ENCODE measurements at regions not wholly inside any gene's neighbourhood (a gene's known extent, or its start where the extent isn't known, plus 50 kb on each side); places are given as distances from the start of the nearest gene placed in this dataset.

GRCh38 chr1:9419369-9420041 lies 119.8 kb upstream of the SLC25A33 start:
- H3K36me3 Mint-ChIP-seq (ENCODE audit: insufficient read depth, unreplicated experiment): no peaks in the 10 kb centered on the region
- no peaks in the 10 kb centered on the region for H3K4me1 Mint-ChIP-seq (ENCODE audit: low read depth, unreplicated experiment)
- DNase-seq: no peak
- no peak for TF ChIP-seq CTCF (IDR thresholded peaks at IDR 0.05; ENCODE audit: unreplicated experiment)
- H3K27me3 Mint-ChIP-seq (ENCODE audit: unreplicated experiment): peaks cover 14% of the 10 kb centered on the region
- no peak overlapping the region for H3K4me3 Mint-ChIP-seq (ENCODE audit: low read depth, unreplicated experiment)
- H3K27ac Mint-ChIP-seq (ENCODE audit: unreplicated experiment): no peak overlapping the region
- CTCF ChIA-PET: interaction anchor here (0.7 kb wide), 1 partner anchor 11 kb away, joined by 3 read pairs; no protein-coding TSS in a partner anchor
- no peaks in the 10 kb centered on the region for H3K9me3 Mint-ChIP-seq (ENCODE audit: low read depth, unreplicated experiment)
- intact Hi-C loops (cut with micrococcal nuclease; ENCODE audit: unreplicated experiment): no loop called here
- BruUV-seq (replicated peaks): no TSS peak

GRCh38 chr1:9420835-9421532 lies 118.3 kb upstream of the SLC25A33 start:
- no peak for TF ChIP-seq CTCF (IDR thresholded peaks at IDR 0.05; ENCODE audit: unreplicated experiment)
- no peak overlapping the region for H3K27ac Mint-ChIP-seq (ENCODE audit: unreplicated experiment)
- BruUV-seq (replicated peaks): no TSS peak
- H3K36me3 Mint-ChIP-seq (ENCODE audit: insufficient read depth, unreplicated experiment): no peaks in the 10 kb centered on the region
- peaks cover 14% of the 10 kb centered on the region for H3K27me3 Mint-ChIP-seq (ENCODE audit: unreplicated experiment)
- no peaks in the 10 kb centered on the region for H3K9me3 Mint-ChIP-seq (ENCODE audit: low read depth, unreplicated experiment)
- H3K4me3 Mint-ChIP-seq (ENCODE audit: low read depth, unreplicated experiment): no peak overlapping the region
- no peaks in the 10 kb centered on the region for H3K4me1 Mint-ChIP-seq (ENCODE audit: low read depth, unreplicated experiment)
- intact Hi-C loops (cut with micrococcal nuclease; ENCODE audit: unreplicated experiment): no loop called here
- CTCF ChIA-PET: interaction anchor here (0.7 to 1.8 kb wide), 3 partner anchors 8 to 1693 kb away, joined by 3 to 5 read pairs (median 5); no protein-coding TSS in a partner anchor
- no peak for DNase-seq

DNA sequence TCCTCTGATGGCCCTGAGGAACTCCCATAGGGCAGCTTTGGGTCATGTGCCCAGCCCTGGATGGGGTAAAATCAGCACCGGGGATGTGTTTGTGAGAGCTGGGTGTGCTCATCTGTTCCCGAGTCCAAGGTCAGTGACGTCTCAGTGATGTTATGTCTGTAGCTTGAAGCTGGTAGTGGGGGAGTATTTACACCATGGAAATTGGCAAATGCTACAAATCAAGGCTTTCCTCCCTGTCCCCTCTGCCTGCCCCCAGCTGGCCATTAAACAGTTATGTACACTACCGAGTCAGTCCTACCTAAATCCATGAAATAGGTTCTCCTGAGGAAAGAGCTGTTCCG lies 117.8 kb upstream of the SLC25A33 start:
- no peaks in the 10 kb centered on the region for H3K4me1 Mint-ChIP-seq (ENCODE audit: low read depth, unreplicated experiment)
- TF ChIP-seq CTCF (IDR thresholded peaks at IDR 0.05; ENCODE audit: unreplicated experiment): no peak
- H3K4me3 Mint-ChIP-seq (ENCODE audit: low read depth, unreplicated experiment): no peak overlapping the region
- H3K36me3 Mint-ChIP-seq (ENCODE audit: insufficient read depth, unreplicated experiment): no peaks in the 10 kb centered on the region
- H3K27me3 Mint-ChIP-seq (ENCODE audit: unreplicated experiment): peaks cover 14% of the 10 kb centered on the region
- H3K27ac Mint-ChIP-seq (ENCODE audit: unreplicated experiment): no peak overlapping the region
- no peaks in the 10 kb centered on the region for H3K9me3 Mint-ChIP-seq (ENCODE audit: low read depth, unreplicated experiment)
- CTCF ChIA-PET: interaction anchor here (0.5 to 1.8 kb wide), 2 partner anchors 8 to 32 kb away, joined by 3 to 5 read pairs; no protein-coding TSS in a partner anchor
- no TSS peak for BruUV-seq (replicated peaks)
- DNase-seq: no peak
- intact Hi-C loops (cut with micrococcal nuclease; ENCODE audit: unreplicated experiment): no loop called here

DNA sequence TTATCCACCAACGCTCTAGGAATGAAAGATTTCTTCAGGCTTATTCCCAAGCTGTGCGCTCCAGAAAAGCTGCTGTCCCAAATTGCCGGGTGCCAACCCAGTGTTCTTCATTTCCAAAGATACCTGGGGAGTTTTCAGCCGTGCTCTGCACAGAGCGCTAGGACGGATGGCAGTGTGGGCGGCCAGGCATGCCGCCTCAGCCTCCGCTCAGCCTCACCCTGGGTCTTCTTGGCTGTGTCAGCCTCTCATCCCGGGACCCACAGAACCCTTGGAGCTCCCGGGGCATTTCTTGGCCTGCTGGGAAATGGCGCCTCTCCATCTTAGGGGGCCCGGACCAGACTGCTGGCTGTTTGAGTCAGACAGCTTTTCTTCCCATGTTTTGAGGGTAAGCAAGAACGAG lies 116.9 kb upstream of the SLC25A33 start:
- no peak overlapping the region for H3K4me3 Mint-ChIP-seq (ENCODE audit: low read depth, unreplicated experiment)
- no peaks in the 10 kb centered on the region for H3K9me3 Mint-ChIP-seq (ENCODE audit: low read depth, unreplicated experiment)
- H3K27me3 Mint-ChIP-seq (ENCODE audit: unreplicated experiment): peaks cover 14% of the 10 kb centered on the region
- BruUV-seq (replicated peaks): no TSS peak
- H3K27ac Mint-ChIP-seq (ENCODE audit: unreplicated experiment): no peak overlapping the region
- CTCF ChIA-PET: interaction anchor here (0.5 to 1.8 kb wide), 2 partner anchors 9 to 33 kb away, joined by 3 to 5 read pairs; no protein-coding TSS in a partner anchor
- no peaks in the 10 kb centered on the region for H3K4me1 Mint-ChIP-seq (ENCODE audit: low read depth, unreplicated experiment)
- no peak for TF ChIP-seq CTCF (IDR thresholded peaks at IDR 0.05; ENCODE audit: unreplicated experiment)
- H3K36me3 Mint-ChIP-seq (ENCODE audit: insufficient read depth, unreplicated experiment): no peaks in the 10 kb centered on the region
- DNase-seq: no peak
- intact Hi-C loops (cut with micrococcal nuclease; ENCODE audit: unreplicated experiment): no loop called here
